Transverse colon (tissue), 3 donors: ENCODE measurements at regions not wholly inside any gene's neighbourhood (a gene's known extent, or its start where the extent isn't known, plus 50 kb on each side); places are given as distances from the start of the nearest gene placed in this dataset.

Experiments used
- EP300 ChIP-seq: sonication (generic); formaldehyde crosslinking; IDR thresholded peaks from one replicate; pipeline ENCODE4 v1.6.1; 2017; ENCODE audit warnings: antibody characterized with exemption, low read depth
- POLR2A ChIP-seq: fragments of 450-650 bp; IDR thresholded peaks from one replicate; pipeline ENCODE4 v1.6.1; 2016; ENCODE audit warnings: antibody characterized with exemption, mild to moderate bottlenecking, moderate library complexity
- TF ChIP-seq, protein P1 (sequence below), 5 experiments: fragments of 200-600 bp in 3 of 5; fragments of 450-650 bp in 2 of 5; sonication (generic) in 3 of 5; IDR thresholded peaks; 1 replicate in 2 of 5; 2 replicates in 3 of 5; pipeline ENCODE4 v1.5.1; 2016 to 2017; ENCODE audit warnings: antibody characterized with exemption in 5 of 5, inconsistent platforms in 3 of 5, mild to moderate bottlenecking in 2 of 5, moderate library complexity in 1 of 5

DNA sequence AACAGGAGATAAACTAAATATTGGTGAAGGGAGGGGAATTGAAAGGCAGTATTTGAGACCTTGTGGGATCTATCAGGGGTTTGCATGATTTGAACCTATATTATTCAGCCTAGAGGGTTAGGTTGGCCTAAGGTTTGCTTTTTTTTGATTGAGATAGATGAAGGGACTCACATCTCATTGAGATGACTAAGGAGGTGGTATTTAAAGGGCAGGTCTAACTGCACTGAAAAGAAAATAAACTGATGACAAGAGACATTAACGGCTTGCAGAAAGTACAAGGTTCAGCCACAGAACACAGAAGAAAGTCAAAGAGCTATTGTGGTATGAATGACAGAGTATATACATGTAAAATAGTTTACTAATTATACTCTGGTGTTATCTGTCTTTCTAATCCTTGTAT, 412.7 kb downstream of the CDH10 start:
- TF ChIP-seq, protein P1, sequence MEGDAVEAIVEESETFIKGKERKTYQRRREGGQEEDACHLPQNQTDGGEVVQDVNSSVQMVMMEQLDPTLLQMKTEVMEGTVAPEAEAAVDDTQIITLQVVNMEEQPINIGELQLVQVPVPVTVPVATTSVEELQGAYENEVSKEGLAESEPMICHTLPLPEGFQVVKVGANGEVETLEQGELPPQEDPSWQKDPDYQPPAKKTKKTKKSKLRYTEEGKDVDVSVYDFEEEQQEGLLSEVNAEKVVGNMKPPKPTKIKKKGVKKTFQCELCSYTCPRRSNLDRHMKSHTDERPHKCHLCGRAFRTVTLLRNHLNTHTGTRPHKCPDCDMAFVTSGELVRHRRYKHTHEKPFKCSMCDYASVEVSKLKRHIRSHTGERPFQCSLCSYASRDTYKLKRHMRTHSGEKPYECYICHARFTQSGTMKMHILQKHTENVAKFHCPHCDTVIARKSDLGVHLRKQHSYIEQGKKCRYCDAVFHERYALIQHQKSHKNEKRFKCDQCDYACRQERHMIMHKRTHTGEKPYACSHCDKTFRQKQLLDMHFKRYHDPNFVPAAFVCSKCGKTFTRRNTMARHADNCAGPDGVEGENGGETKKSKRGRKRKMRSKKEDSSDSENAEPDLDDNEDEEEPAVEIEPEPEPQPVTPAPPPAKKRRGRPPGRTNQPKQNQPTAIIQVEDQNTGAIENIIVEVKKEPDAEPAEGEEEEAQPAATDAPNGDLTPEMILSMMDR (IDR thresholded peaks at IDR 0.05): no peak
- TF ChIP-seq POLR2A (no peak), EP300 (no peak)
